ENCODE measurements at regions not wholly inside any gene's neighbourhood (a gene's known extent, or its start where the extent isn't known, plus 50 kb on each side); places are given as distances from the start of the nearest gene placed in this dataset.

- intact Hi-C loops (cut with micrococcal nuclease): no loop called here
- Histone ChIP-seq H3K36me3 (ENCODE audit: control insufficient read depth in 2 of 3, insufficient read depth in 3 of 3, low read length in 3 of 3) (no peaks in the 10 kb centered on the region), H3K9me3 (ENCODE audit: control insufficient read depth in 2 of 3, low read length in 3 of 3) (no peaks in the 10 kb centered on the region), H3K4me1 (ENCODE audit: control insufficient read depth in 2 of 2, insufficient read depth in 2 of 2, low read length in 2 of 2) (no peaks in the 10 kb centered on the region), H3K27me3 (ENCODE audit: control insufficient read depth in 2 of 2, insufficient read depth in 2 of 2, low read length in 2 of 2) (no peaks in the 10 kb centered on the region), H3K27ac (ENCODE audit: low read depth, low read length) (no peak overlapping the region), H3K4me3 (ENCODE audit: low read length) (no peak overlapping the region)
- Mint-ChIP-seq H3K27me3 (peaks cover 6 to 36% (median 13%) of the 10 kb centered on the region in 5 donors), H3K27ac (no peak overlapping the region), H3K4me1 (no peaks in the 10 kb centered on the region), H3K36me3 (no peaks in the 10 kb centered on the region), H3K4me3 (no peak overlapping the region), H3K9me3 (peaks cover 0 to 11% (median 0%) of the 10 kb centered on the region in 11 donors)
- ATAC-seq (no peak), DNase-seq (no peak)
- POLR2A ChIA-PET: no interaction called here
- CTCF ChIA-PET: no interaction called here
Observed at GRCh38 chr3:170740726-170741591, 129.0 kb downstream of the RPL22L1 start.

- Mint-ChIP-seq H3K4me1 (no peaks in the 10 kb centered on the region), H3K27me3 (peaks cover 6 to 41% (median 20%) of the 10 kb centered on the region in 5 donors), H3K27ac (no peak overlapping the region), H3K9me3 (peaks cover 0 to 11% (median 0%) of the 10 kb centered on the region in 11 donors), H3K4me3 (no peak overlapping the region), H3K36me3 (no peaks in the 10 kb centered on the region)
- no peaks in the 10 kb centered on the region for H3K4me1 ChIP-seq (ENCODE audit: control insufficient read depth in 2 of 2, insufficient read depth in 2 of 2, low read length in 2 of 2)
- no peak for ATAC-seq
- CTCF ChIA-PET: no interaction called here
- no peaks in the 10 kb centered on the region for H3K27me3 ChIP-seq (ENCODE audit: control insufficient read depth in 2 of 2, insufficient read depth in 2 of 2, low read length in 2 of 2)
- no peak overlapping the region for H3K4me3 ChIP-seq (ENCODE audit: low read length)
- H3K27ac ChIP-seq (ENCODE audit: low read depth, low read length): no peak overlapping the region
- no peaks in the 10 kb centered on the region for H3K36me3 ChIP-seq (ENCODE audit: control insufficient read depth in 2 of 3, insufficient read depth in 3 of 3, low read length in 3 of 3)
- intact Hi-C loops (cut with micrococcal nuclease): no loop called here
- DNase-seq: no peak
- POLR2A ChIA-PET: no interaction called here
- no peaks in the 10 kb centered on the region for H3K9me3 ChIP-seq (ENCODE audit: control insufficient read depth in 2 of 3, low read length in 3 of 3)
Observed at GRCh38 chr3:170740285-170740684, 129.7 kb downstream of the RPL22L1 start.

GRCh38 chr3:170739410-170739809, 130.6 kb downstream of the RPL22L1 start:
- Mint-ChIP-seq H3K27me3 (peaks cover 10 to 50% (median 28%) of the 10 kb centered on the region in 5 donors), H3K4me3 (no peak overlapping the region), H3K27ac (no peak overlapping the region), H3K4me1 (no peaks in the 10 kb centered on the region), H3K36me3 (no peaks in the 10 kb centered on the region), H3K9me3 (peaks cover 0 to 11% (median 0%) of the 10 kb centered on the region in 11 donors)
- Histone ChIP-seq H3K4me3 (ENCODE audit: low read length) (no peak overlapping the region), H3K4me1 (ENCODE audit: control insufficient read depth in 2 of 2, insufficient read depth in 2 of 2, low read length in 2 of 2) (no peaks in the 10 kb centered on the region), H3K27me3 (ENCODE audit: control insufficient read depth in 2 of 2, insufficient read depth in 2 of 2, low read length in 2 of 2) (no peaks in the 10 kb centered on the region), H3K27ac (ENCODE audit: low read depth, low read length) (no peak overlapping the region), H3K9me3 (ENCODE audit: control insufficient read depth in 2 of 3, low read length in 3 of 3) (no peaks in the 10 kb centered on the region), H3K36me3 (ENCODE audit: control insufficient read depth in 2 of 3, insufficient read depth in 3 of 3, low read length in 3 of 3) (no peaks in the 10 kb centered on the region)
- intact Hi-C loops (cut with micrococcal nuclease): no loop called here
- ATAC-seq: no peak
- ChIA-PET CTCF (no interaction called here), POLR2A (no interaction called here)
- no peak for DNase-seq

GRCh38 chr3:170738766-170739165, 131.2 kb downstream of the RPL22L1 start:
- Histone ChIP-seq H3K4me3 (ENCODE audit: low read length) (no peak overlapping the region), H3K36me3 (ENCODE audit: control insufficient read depth in 2 of 3, insufficient read depth in 3 of 3, low read length in 3 of 3) (no peaks in the 10 kb centered on the region), H3K27ac (ENCODE audit: low read depth, low read length) (no peak overlapping the region), H3K27me3 (ENCODE audit: control insufficient read depth in 2 of 2, insufficient read depth in 2 of 2, low read length in 2 of 2) (no peaks in the 10 kb centered on the region), H3K9me3 (ENCODE audit: control insufficient read depth in 2 of 3, low read length in 3 of 3) (no peaks in the 10 kb centered on the region), H3K4me1 (ENCODE audit: control insufficient read depth in 2 of 2, insufficient read depth in 2 of 2, low read length in 2 of 2) (no peaks in the 10 kb centered on the region)
- H3K27me3 Mint-ChIP-seq: peaks cover 11 to 54% (median 30%) of the 10 kb centered on the region in 5 donors
- no peaks in the 10 kb centered on the region for H3K4me1 Mint-ChIP-seq
- no peak overlapping the region for H3K27ac Mint-ChIP-seq
- H3K4me3 Mint-ChIP-seq: no peak overlapping the region
- ATAC-seq: no peak
- no peak for DNase-seq
- H3K36me3 Mint-ChIP-seq: no peaks in the 10 kb centered on the region
- CTCF ChIA-PET: no interaction called here
- intact Hi-C loops (cut with micrococcal nuclease): no loop called here
- peaks cover 0 to 11% (median 0%) of the 10 kb centered on the region in 11 donors for H3K9me3 Mint-ChIP-seq
- POLR2A ChIA-PET: no interaction called here

- Histone ChIP-seq H3K27ac (ENCODE audit: low read depth, low read length) (no peak overlapping the region), H3K27me3 (ENCODE audit: control insufficient read depth in 2 of 2, insufficient read depth in 2 of 2, low read length in 2 of 2) (no peaks in the 10 kb centered on the region), H3K36me3 (ENCODE audit: control insufficient read depth in 2 of 3, insufficient read depth in 3 of 3, low read length in 3 of 3) (no peaks in the 10 kb centered on the region), H3K4me1 (ENCODE audit: control insufficient read depth in 2 of 2, insufficient read depth in 2 of 2, low read length in 2 of 2) (no peaks in the 10 kb centered on the region), H3K4me3 (ENCODE audit: low read length) (no peak overlapping the region), H3K9me3 (ENCODE audit: control insufficient read depth in 2 of 3, low read length in 3 of 3) (no peaks in the 10 kb centered on the region)
- H3K27me3 Mint-ChIP-seq: peaks cover 14 to 54% (median 32%) of the 10 kb centered on the region in 5 donors
- ATAC-seq (no peak), DNase-seq (no peak)
- H3K4me3 Mint-ChIP-seq: no peak overlapping the region
- CTCF ChIA-PET: no interaction called here
- peaks cover 0 to 11% (median 0%) of the 10 kb centered on the region in 11 donors for H3K9me3 Mint-ChIP-seq
- intact Hi-C loops (cut with micrococcal nuclease): no loop called here
- no peaks in the 10 kb centered on the region for H3K4me1 Mint-ChIP-seq
- POLR2A ChIA-PET: no interaction called here
- no peak overlapping the region for H3K27ac Mint-ChIP-seq
- no peaks in the 10 kb centered on the region for H3K36me3 Mint-ChIP-seq
Observed at GRCh38 chr3:170737498-170738162, 132.4 kb downstream of the RPL22L1 start.

- intact Hi-C loops (cut with micrococcal nuclease): no loop called here
- ATAC-seq: no peak
- no peaks in the 10 kb centered on the region for H3K4me1 ChIP-seq (ENCODE audit: control insufficient read depth in 2 of 2, insufficient read depth in 2 of 2, low read length in 2 of 2)
- POLR2A ChIA-PET: no interaction called here
- Mint-ChIP-seq H3K36me3 (no peaks in the 10 kb centered on the region), H3K27ac (no peak overlapping the region), H3K4me3 (no peak overlapping the region), H3K4me1 (no peaks in the 10 kb centered on the region), H3K9me3 (peaks cover 0 to 11% (median 0%) of the 10 kb centered on the region in 11 donors), H3K27me3 (peaks cover 19 to 60% (median 32%) of the 10 kb centered on the region in 5 donors)
- DNase-seq: no peak
- no peaks in the 10 kb centered on the region for H3K36me3 ChIP-seq (ENCODE audit: control insufficient read depth in 2 of 3, insufficient read depth in 3 of 3, low read length in 3 of 3)
- no peaks in the 10 kb centered on the region for H3K9me3 ChIP-seq (ENCODE audit: control insufficient read depth in 2 of 3, low read length in 3 of 3)
- no peak overlapping the region for H3K27ac ChIP-seq (ENCODE audit: low read depth, low read length)
- no peaks in the 10 kb centered on the region for H3K27me3 ChIP-seq (ENCODE audit: control insufficient read depth in 2 of 2, insufficient read depth in 2 of 2, low read length in 2 of 2)
- no peak overlapping the region for H3K4me3 ChIP-seq (ENCODE audit: low read length)
- CTCF ChIA-PET: no interaction called here
Observed at GRCh38 chr3:170735821-170736220, 134.2 kb downstream of the RPL22L1 start.

GRCh38 chr3:170734735-170735065, 135.3 kb downstream of the RPL22L1 start:
- Mint-ChIP-seq H3K9me3 (peaks cover 0 to 11% (median 0%) of the 10 kb centered on the region in 11 donors), H3K27me3 (peaks cover 14 to 61% (median 29%) of the 10 kb centered on the region in 5 donors), H3K4me3 (no peak overlapping the region), H3K4me1 (no peaks in the 10 kb centered on the region), H3K27ac (no peak overlapping the region), H3K36me3 (no peaks in the 10 kb centered on the region)
- no peak overlapping the region for H3K27ac ChIP-seq (ENCODE audit: low read depth, low read length)
- intact Hi-C loops (cut with micrococcal nuclease): no loop called here
- ATAC-seq (no peak), DNase-seq (no peak)
- no peaks in the 10 kb centered on the region for H3K9me3 ChIP-seq (ENCODE audit: control insufficient read depth in 2 of 3, low read length in 3 of 3)
- no peaks in the 10 kb centered on the region for H3K4me1 ChIP-seq (ENCODE audit: control insufficient read depth in 2 of 2, insufficient read depth in 2 of 2, low read length in 2 of 2)
- POLR2A ChIA-PET: no interaction called here
- H3K27me3 ChIP-seq (ENCODE audit: control insufficient read depth in 2 of 2, insufficient read depth in 2 of 2, low read length in 2 of 2): no peaks in the 10 kb centered on the region
- no peaks in the 10 kb centered on the region for H3K36me3 ChIP-seq (ENCODE audit: control insufficient read depth in 2 of 3, insufficient read depth in 3 of 3, low read length in 3 of 3)
- H3K4me3 ChIP-seq (ENCODE audit: low read length): no peak overlapping the region
- CTCF ChIA-PET: no interaction called here
